Parathyroid adenoma (tissue), 2 donors: ENCODE measurements at regions not wholly inside any gene's neighbourhood (a gene's known extent, or its start where the extent isn't known, plus 50 kb on each side); places are given as distances from the start of the nearest gene placed in this dataset.

Experiments used
- H2AFZ ChIP-seq: fragments of 300-600 bp; sonication (generic); one replicate; pipeline ENCODE4 v1.7.0; 2017; ENCODE audit warnings: antibody characterized with exemption, mild to moderate bottlenecking
- H3K27ac ChIP-seq: fragments of 300-600 bp; sonication (generic); one replicate; pipeline ENCODE4 v1.7.0; 2017
- H3K27me3 ChIP-seq: fragments of 300-600 bp; sonication (generic); one replicate; pipeline ENCODE4 v1.7.0; 2017; ENCODE audit warnings: low read length; ENCODE audit not compliant: control insufficient read depth, insufficient read depth
- H3K36me3 ChIP-seq: fragments of 300-600 bp; sonication (generic); one replicate; pipeline ENCODE4 v1.7.0; 2017; ENCODE audit warnings: low read length; ENCODE audit not compliant: control insufficient read depth, insufficient read depth
- H3K4me1 ChIP-seq: fragments of 300-600 bp; sonication (generic); one replicate; pipeline ENCODE4 v1.7.0; 2017; ENCODE audit warnings: control low read depth
- H3K4me2 ChIP-seq: fragments of 300-600 bp; sonication (generic); one replicate; pipeline ENCODE4 v1.7.0; 2017; ENCODE audit warnings: low read length
- H3K4me3 ChIP-seq: fragments of 300-600 bp; sonication (generic); one replicate; pipeline ENCODE4 v1.7.0; 2017; ENCODE audit warnings: low read depth, low read length
- H3K79me2 ChIP-seq: fragments of 300-600 bp; sonication (generic); one replicate; pipeline ENCODE4 v1.7.0; 2017; ENCODE audit warnings: control low read depth
- H3K9ac ChIP-seq: fragments of 300-600 bp; sonication (generic); one replicate; pipeline ENCODE4 v1.7.0; 2017; ENCODE audit warnings: mild to moderate bottlenecking
- H3K9me3 ChIP-seq: fragments of 300-600 bp; sonication (generic); one replicate; pipeline ENCODE4 v1.7.0; 2017; ENCODE audit warnings: low read length; ENCODE audit not compliant: control insufficient read depth
- CTCF ChIP-seq: fragments of 300-600 bp; sonication (generic); IDR thresholded peaks from one replicate; pipeline ENCODE4 v1.7.0; 2017; ENCODE audit warnings: antibody characterized with exemption, mild to moderate bottlenecking
- donor health status: primary hyperparathyroidism.

GRCh38 chr17:77555121-77555591 is 403.3 kb upstream of the TNRC6C start:
- no peaks in the 10 kb centered on the region for H3K9me3 ChIP-seq
- no peak overlapping the region for H3K4me3 ChIP-seq
- no peaks in the 10 kb centered on the region for H3K36me3 ChIP-seq
- H3K4me1 ChIP-seq: peaks cover 18% of the 10 kb centered on the region
- H3K27ac ChIP-seq: peak overlapping the region; percentile 70
- peak overlapping the region; percentile 71 for H3K4me2 ChIP-seq
- no peaks in the 10 kb centered on the region for H3K79me2 ChIP-seq
- H2AFZ ChIP-seq: peak overlapping the region; percentile 88
- H3K9ac ChIP-seq: no peak overlapping the region
- TF ChIP-seq CTCF: no peak
- no peaks in the 10 kb centered on the region for H3K27me3 ChIP-seq

GRCh38 chr17:77555741-77556291 is 402.7 kb upstream of the TNRC6C start:
- no peaks in the 10 kb centered on the region for H3K27me3 ChIP-seq
- H3K4me3 ChIP-seq: no peak overlapping the region
- peak overlapping the region; percentile 71 for H3K4me2 ChIP-seq
- no peaks in the 10 kb centered on the region for H3K79me2 ChIP-seq
- H3K4me1 ChIP-seq: peaks cover 18% of the 10 kb centered on the region
- TF ChIP-seq CTCF: no peak
- H3K27ac ChIP-seq: peak overlapping the region; percentile 70
- H2AFZ ChIP-seq: peak overlapping the region; percentile 88
- H3K9ac ChIP-seq: no peak overlapping the region
- no peaks in the 10 kb centered on the region for H3K9me3 ChIP-seq
- H3K36me3 ChIP-seq: no peaks in the 10 kb centered on the region

GRCh38 chr17:77556383-77557061 is 402.0 kb upstream of the TNRC6C start:
- H3K9me3 ChIP-seq: no peaks in the 10 kb centered on the region
- no peak for TF ChIP-seq CTCF
- peak overlapping the region; percentile 70 for H3K27ac ChIP-seq
- H2AFZ ChIP-seq: peak overlapping the region; percentile 88
- H3K27me3 ChIP-seq: no peaks in the 10 kb centered on the region
- H3K4me3 ChIP-seq: no peak overlapping the region
- H3K4me1 ChIP-seq: peaks cover 18% of the 10 kb centered on the region
- no peak overlapping the region for H3K4me2 ChIP-seq
- H3K79me2 ChIP-seq: no peaks in the 10 kb centered on the region
- H3K36me3 ChIP-seq: no peaks in the 10 kb centered on the region
- no peak overlapping the region for H3K9ac ChIP-seq

GRCh38 chr17:77558846-77559626 is 399.5 kb upstream of the TNRC6C start:
- Histone ChIP-seq H3K4me2 (no peak overlapping the region), H3K9ac (no peak overlapping the region), H3K27ac (no peak overlapping the region), H3K4me1 (peaks cover 18% of the 10 kb centered on the region), H3K9me3 (no peaks in the 10 kb centered on the region), H2AFZ (no peak overlapping the region), H3K79me2 (no peaks in the 10 kb centered on the region), H3K4me3 (no peak overlapping the region), H3K27me3 (no peaks in the 10 kb centered on the region), H3K36me3 (no peaks in the 10 kb centered on the region)
- TF ChIP-seq CTCF: no peak
